Heart right ventricle (tissue), 16 donors: ENCODE measurements at regions not wholly inside any gene's neighbourhood (a gene's known extent, or its start where the extent isn't known, plus 50 kb on each side); places are given as distances from the start of the nearest gene placed in this dataset.
A peak's percentile ranks its signal among the peaks of the same experiment; 100 is the strongest.

Experiments
- ATAC-seq, 8 donors: fragments of 200-7000 bp; cut with Tn5 transposase; one replicate each; pipeline ENCODE4 v1.9.1; 2020; ENCODE audit warnings: mild to moderate bottlenecking in 8 of 8, moderate library complexity in 8 of 8, moderate number of reproducible peaks in 1 of 8
- DNase-seq, 2 donors: peaks; one replicate each; pipeline ENCODE4 v3.0.0-alpha.2; 2020
- H3K27ac ChIP-seq, 10 donors: fragments of 200-600 bp; sonication (generic) in 2 of 10; one replicate each; pipeline versions ENCODE4 v1.5.0 to v1.8.0; 2020 to 2022; ENCODE audit warnings: mild to moderate bottlenecking in 3 of 10
- H3K27me3 ChIP-seq, 7 donors: fragments of 200-600 bp; one replicate each; pipeline ENCODE4 v1.8.0; 2021 to 2022; ENCODE audit warnings: mild to moderate bottlenecking in 2 of 7
- H3K36me3 ChIP-seq, 9 donors: fragments of 200-600 bp; sonication (generic) in 1 of 9; one replicate each; pipeline versions ENCODE4 v1.5.0 to v1.8.0; 2020 to 2022; ENCODE audit warnings: mild to moderate bottlenecking in 2 of 9
- H3K4me1 ChIP-seq, 9 donors: fragments of 200-600 bp; sonication (generic) in 1 of 9; one replicate each; pipeline versions ENCODE4 v1.5.0 to v1.8.0; 2020 to 2022; ENCODE audit warnings: mild to moderate bottlenecking in 4 of 9
- H3K4me3 ChIP-seq, 10 donors: fragments of 200-600 bp; sonication (generic) in 2 of 10; one replicate each; pipeline versions ENCODE4 v1.5.0 to v1.8.0; 2020 to 2022; ENCODE audit warnings: mild to moderate bottlenecking in 7 of 10, moderate library complexity in 2 of 10
- H3K9me3 ChIP-seq, 11 donors: fragments of 200-600 bp in 10 of 11; sonication (generic) in 2 of 11; one replicate each; pipeline versions ENCODE4 v1.5.0 to v1.8.0; 2013 to 2022; ENCODE audit warnings: mild to moderate bottlenecking in 2 of 11, control low read depth in 1 of 11, moderate library complexity in 1 of 11
- CTCF ChIP-seq, 9 donors: fragments of 200-600 bp; sonication (generic) in 2 of 9; IDR thresholded peaks; one replicate each; pipeline versions ENCODE4 v1.5.0 to v1.8.0; 2021 to 2022; ENCODE audit warnings: antibody characterized with exemption in 9 of 9, mild to moderate bottlenecking in 5 of 9, moderate library complexity in 1 of 9
- WGBS, 2 donors: extraction: QIAGEN DNeasy Blood & Tissue Kit; methylation state at CpG; one replicate each; pipeline ENCODE4 v1.1.7; 2013; ENCODE audit warnings: inconsistent platforms in 1 of 2; 5-methylcytosine and 5-hydroxymethylcytosine counted together
- intact Hi-C, 10 donors: fragments of 100-400 bp; cut with DNase I; formaldehyde crosslinking; loops; one replicate each; pipeline versions ENCODE4 v1.11.1 to v1.14.2; 2022
- donor health status: Arrhythmogenic right ventricular cardiomyopathy.
- donor health status: ischemic (EF 13 %, LVEDD 7.1; RV severe dilation, severe dysfunction).
- donor health status: healthy with polysubstance abuse.
- donor health status: DM: no; HTN: yes; CAD: no.
- donor health status: DM: no; HTN: no; CAD: no.
- donor health status: ischemic (EF 25% LVEDD 6.9; RV normal size, moderate dysfunction).
- donor health status: ischemic (EF 25% LVEDD 5.7; RV mildly dilated, moderate dysfunction).
- donor health status: healthy.
- donor health status: DM: yes; HTN: yes; CAD: no.
- donor health status: Ischemic cardiomyopathy.
- donor health status: ischemic (EF 35%, LVEDD 5.7; RV mildly dilated, moderate dysfunction).
- donor health status: nonischemic (EF 11% LVEDD 7.7; RV severe dilation, severe dysfunction).
- donor health status: DM: yes; HTN: yes; CAD: no.
- donor health status: PGD.
- donor health status: ischemic (EF 29% LVEDD 5.4; RV normal size, mild dysfunction).
- donor health status: nonischemic (EF 23%, LVEDD 6.1; RV moderate dilation, normal function).

GRCh38 chr2:120912101-120912985 is 176.7 kb downstream of the GLI2 start:
- Histone ChIP-seq H3K4me3 (peak overlapping the region in 3 of 10 donors; percentile 2 to 28 (median 11)), H3K4me1 (peaks cover 19 to 50% (median 34%) of the 10 kb centered on the region in 9 donors)

GRCh38 chr2:120913972-120914838 is 178.5 kb downstream of the GLI2 start:
- peak overlapping the region; percentile 21 to 81 (median 74) for H3K27ac ChIP-seq
- 80 to 82% methylated on average over 13 of the region's 13 CpGs for WGBS, 2 donors
- H3K36me3 ChIP-seq: no peaks in the 10 kb centered on the region
- no peaks in the 10 kb centered on the region for H3K27me3 ChIP-seq
- H3K9me3 ChIP-seq: no peaks in the 10 kb centered on the region
- ATAC-seq (no peak), DNase-seq (no peak)
- TF ChIP-seq CTCF (IDR thresholded peaks at IDR 0.05): no peak
- H3K4me3 ChIP-seq: no peak overlapping the region
- intact Hi-C loops: loop anchor here in 3 of 10 donors (5.0 to 10.0 kb wide), 2 partner anchors 87 to 179 kb away; partner anchors contain the start of gene GLI2 (in 2 of the 3)
- peaks cover 19 to 50% (median 34%) of the 10 kb centered on the region in 9 donors for H3K4me1 ChIP-seq

More at GRCh38 chr2:120912101-120912985, 176.7 kb downstream of the GLI2 start:
- Histone ChIP-seq H3K36me3 (no peaks in the 10 kb centered on the region), H3K27me3 (no peaks in the 10 kb centered on the region), H3K27ac (peak overlapping the region in 8 of 10 donors; percentile 46 to 69 (median 56)), H3K9me3 (no peaks in the 10 kb centered on the region)
- ATAC-seq (peak in 7 of 8 donors; percentile 35 to 46 (median 41)), DNase-seq (peak; percentile 60 to 66)
- no peak for TF ChIP-seq CTCF (IDR thresholded peaks at IDR 0.05)
- 37 to 41% methylated on average over 29 of the region's 29 CpGs for WGBS, 2 donors
- intact Hi-C loops: loop anchor here in 3 of 10 donors (5.0 to 10.0 kb wide), 2 partner anchors 85 to 178 kb away; partner anchors contain the start of gene GLI2 (in 2 of the 3)

GRCh38 chr2:120914839-120915521 is 179.3 kb downstream of the GLI2 start:
- 8 to 16% methylated on average over 17 of the region's 17 CpGs for WGBS, 2 donors
- no peaks in the 10 kb centered on the region for H3K27me3 ChIP-seq
- no peak overlapping the region for H3K4me3 ChIP-seq
- no peaks in the 10 kb centered on the region for H3K36me3 ChIP-seq
- intact Hi-C loops: loop anchor here in 3 of 10 donors (5.0 to 10.0 kb wide), 2 partner anchors 88 to 180 kb away; partner anchors contain the start of gene GLI2 (in 2 of the 3)
- ATAC-seq (peak; percentile 79 to 91 (median 86)), DNase-seq (peak; percentile 84 to 85)
- H3K27ac ChIP-seq: peak overlapping the region; percentile 21 to 81 (median 74)
- peak in 5 of 9 donors; percentile 12 to 47 (median 43) for TF ChIP-seq CTCF (IDR thresholded peaks at IDR 0.05)
- H3K4me1 ChIP-seq: peaks cover 19 to 52% (median 37%) of the 10 kb centered on the region in 9 donors
- H3K9me3 ChIP-seq: no peaks in the 10 kb centered on the region
